AML-193 (cell line): ENCODE measurements at regions not wholly inside any gene's neighbourhood (a gene's known extent, or its start where the extent isn't known, plus 50 kb on each side); places are given as distances from the start of the nearest gene placed in this dataset.

Experiments
- DNase-seq, 2 experiments: peaks; one replicate each; lab custom pipeline; 2025; lab: John Stamatoyannopoulos, UW

DNA sequence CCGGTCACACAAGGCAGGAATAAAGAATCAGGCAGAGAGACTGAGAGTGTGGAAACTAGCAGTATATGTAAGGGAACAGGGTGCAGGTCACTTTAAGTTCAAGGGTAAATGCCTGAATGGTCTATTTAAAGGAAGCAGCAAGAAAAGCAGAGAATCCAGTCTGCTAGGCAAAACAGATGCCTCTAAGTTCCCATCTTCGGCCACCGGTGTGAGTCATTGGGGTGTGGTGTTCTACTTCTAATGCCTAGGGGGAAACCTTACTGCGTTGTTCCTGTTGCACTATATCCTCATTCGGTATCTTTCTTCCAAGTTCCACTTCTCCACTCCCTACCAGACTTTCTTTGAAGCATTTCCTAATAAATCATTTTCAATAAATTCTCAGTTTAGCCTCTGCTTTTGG, 259.9 kb downstream of the HHIPL2 start:
- no peak for DNase-seq

DNA sequence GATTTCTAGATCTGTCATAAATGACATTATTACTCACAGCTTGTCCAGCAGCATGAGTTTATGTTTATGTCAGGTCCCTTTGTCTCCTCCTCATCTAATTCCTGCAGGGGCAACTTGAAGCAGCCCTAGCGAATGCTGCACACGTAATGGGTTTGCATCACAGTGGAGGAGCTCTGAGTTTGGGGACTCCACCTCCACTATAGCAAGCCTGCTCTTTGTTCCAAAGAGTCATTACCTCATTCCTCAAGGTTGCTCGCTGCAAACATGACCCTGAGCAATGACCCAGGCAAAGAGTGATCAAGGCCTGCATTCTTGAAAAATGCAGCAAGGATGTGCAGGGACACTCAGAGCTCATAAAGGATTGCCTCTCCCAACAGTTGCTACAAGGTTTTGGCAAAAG, 261.9 kb downstream of the HHIPL2 start:
- no peak for DNase-seq

DNA sequence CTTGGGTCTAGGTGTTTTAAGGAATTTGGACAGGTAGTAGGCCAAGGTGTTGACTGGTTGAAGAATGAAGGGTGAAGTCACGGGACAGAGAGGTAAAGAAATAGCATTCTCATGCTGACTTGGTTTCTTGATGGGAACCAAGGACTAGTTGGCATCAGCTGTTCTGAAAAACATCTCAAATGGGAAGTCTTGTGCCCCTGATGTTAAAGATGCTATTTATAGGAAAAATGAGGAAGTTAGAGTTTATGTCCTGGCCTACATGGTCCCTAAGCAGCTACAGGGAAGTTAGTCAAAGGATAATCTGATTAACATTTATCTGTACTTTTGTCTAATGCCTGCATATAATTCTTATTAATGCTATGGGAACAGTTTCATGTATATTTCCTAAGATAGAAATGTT, 262.4 kb downstream of the HHIPL2 start:
- DNase-seq = no peak

DNA sequence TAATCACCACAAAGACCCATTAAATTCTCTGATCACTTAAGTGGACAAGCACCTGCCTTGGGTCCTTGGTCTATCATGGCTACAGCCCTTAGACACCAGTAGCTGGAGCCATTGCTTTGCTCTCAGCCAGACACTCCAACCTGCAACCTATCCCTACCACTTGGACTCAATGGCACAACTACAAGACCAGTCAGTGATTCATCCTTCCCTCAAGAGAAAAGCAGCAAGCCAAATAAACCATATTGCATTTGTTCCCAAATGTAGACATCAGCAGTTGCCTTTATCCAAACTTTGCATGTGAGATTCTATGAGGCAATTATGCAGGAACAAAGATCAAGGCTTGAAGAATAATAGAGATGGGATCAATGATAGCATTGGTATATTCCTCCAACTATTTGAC, 263.4 kb downstream of the HHIPL2 start:
- DNase-seq = no peak

DNA sequence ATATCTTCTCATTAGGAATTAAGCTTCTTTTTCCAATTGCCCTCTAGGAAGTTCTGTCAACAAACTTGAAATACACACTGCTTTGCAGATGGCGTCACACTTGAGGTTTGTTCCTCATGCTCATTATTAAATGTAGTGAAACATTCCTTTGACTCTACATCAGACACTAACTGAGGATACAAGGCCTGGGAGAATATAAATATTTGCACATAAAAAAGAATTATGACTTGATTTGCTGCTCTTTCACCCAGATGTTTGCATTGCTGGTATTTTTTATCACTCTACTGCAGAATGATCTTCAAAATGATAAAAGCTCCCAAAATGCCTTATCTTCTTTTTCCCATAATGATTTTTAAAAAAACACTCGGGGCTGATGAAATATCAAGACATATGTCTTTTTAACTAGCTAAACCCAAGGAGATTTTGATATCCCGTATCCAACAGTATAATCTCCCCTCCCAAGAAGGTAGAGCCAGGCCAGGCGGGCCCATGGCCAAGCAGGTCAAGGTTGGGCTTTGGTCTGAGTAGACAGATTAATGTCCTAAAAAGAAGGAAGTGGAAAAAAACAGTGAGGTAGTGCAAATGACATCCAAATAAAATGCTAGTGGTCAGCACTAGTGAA, 264.6 kb downstream of the HHIPL2 start:
- DNase-seq = no peak

DNA sequence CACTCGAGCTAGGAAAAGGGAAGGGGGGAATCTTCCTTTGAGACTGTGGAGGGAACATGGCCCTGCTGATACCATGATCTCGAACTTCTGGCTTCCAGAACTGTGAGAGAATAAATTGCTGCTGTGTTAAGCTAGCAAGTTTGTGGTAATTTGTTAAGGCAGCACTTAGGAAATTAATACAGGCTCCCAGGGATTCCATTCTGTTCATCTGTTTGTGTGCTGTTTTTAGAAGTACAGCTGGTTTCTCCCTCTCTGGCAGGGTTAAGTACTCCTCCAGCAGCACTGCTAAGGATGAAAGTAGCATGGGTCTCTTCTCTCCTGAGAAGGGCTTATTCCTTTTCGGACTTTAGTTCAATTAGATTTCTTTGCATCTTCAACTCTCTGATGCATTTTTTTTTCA, 268.3 kb downstream of the HHIPL2 start:
- DNase-seq = no peak

DNA sequence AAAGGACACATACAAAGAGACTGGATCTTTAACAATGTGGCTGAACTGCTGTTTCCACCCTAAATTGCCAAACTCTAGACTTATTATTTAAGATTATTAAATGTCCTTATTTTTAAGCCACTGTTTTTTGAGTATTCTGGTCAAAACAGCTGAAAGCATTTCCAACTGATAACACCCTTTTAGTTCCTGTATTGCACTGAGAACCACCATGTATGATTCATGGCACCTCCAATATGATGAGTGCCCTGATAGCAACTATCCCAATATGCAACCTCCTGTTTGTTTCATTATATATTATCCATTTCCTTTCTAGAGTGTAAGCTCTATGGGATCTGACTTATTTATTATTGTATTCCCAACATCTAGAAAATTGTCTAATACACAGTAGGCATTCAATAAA, 269.4 kb downstream of the HHIPL2 start:
- no peak for DNase-seq

DNA sequence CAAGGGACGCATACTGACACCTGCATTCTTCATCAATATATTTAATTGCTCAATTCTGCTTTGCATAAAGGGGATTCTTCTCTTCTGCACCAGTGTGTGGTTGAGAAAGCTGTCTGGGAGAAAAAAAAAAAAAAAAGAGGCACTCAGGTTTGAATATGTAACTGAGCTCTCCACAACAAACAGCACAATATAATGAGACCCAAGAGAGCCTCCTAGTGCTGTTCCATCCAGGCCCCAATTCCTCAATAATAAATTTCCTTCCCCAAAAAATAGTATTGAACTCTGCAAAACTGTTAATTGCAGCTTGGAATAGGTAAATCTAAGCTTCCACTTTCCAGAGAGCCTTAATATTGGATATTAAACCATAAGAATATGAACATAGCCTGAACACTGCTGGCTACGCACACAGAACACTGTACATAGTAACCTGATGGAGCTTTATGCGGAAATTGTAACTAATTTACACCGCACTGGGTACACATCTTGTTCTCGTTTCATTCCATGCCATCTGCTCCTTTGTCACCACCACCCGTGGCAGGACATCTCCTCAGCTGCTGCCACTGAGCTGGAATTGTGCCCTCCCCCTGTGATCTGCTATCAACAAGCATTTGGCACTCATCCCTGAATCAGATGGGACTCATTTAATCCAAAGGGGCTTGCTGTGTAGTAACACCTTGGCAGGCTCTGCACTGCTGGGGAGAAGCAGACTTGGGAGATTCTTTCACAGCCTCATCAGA, 272.0 kb downstream of the HHIPL2 start:
- DNase-seq = no peak

DNA sequence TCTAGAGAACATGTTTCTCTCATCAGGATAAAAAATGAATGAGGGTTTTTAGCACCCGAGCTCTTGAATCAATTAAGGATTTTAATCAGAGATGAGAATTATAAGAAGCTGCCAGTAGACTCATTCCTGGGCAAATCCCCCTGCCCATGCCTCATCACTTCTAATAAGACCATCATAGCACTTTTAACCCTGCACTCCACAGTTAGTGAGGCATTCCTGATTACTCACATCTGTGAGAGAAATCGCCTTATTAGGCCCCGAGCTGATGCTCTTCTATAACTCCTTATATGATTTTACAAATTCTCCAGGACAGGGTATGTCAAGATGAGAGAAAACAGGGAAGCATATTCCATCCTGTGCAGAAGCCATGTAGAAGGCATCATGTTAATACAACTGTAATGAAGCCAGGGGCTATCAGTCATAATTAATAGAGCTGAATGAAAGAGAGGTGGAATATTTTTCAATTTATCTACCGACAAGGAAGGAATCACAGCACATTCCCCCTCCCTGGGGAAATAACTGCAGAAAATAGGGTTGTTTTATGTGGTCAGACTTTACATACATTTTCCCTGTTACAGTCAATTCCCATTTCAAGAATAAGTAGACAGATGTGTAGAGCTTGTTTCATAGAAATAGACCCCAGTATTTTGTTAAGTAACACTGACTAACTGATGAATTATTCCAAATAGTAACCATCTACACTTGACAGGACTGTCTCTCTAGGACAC, 272.7 kb downstream of the HHIPL2 start:
- DNase-seq = no peak

DNA sequence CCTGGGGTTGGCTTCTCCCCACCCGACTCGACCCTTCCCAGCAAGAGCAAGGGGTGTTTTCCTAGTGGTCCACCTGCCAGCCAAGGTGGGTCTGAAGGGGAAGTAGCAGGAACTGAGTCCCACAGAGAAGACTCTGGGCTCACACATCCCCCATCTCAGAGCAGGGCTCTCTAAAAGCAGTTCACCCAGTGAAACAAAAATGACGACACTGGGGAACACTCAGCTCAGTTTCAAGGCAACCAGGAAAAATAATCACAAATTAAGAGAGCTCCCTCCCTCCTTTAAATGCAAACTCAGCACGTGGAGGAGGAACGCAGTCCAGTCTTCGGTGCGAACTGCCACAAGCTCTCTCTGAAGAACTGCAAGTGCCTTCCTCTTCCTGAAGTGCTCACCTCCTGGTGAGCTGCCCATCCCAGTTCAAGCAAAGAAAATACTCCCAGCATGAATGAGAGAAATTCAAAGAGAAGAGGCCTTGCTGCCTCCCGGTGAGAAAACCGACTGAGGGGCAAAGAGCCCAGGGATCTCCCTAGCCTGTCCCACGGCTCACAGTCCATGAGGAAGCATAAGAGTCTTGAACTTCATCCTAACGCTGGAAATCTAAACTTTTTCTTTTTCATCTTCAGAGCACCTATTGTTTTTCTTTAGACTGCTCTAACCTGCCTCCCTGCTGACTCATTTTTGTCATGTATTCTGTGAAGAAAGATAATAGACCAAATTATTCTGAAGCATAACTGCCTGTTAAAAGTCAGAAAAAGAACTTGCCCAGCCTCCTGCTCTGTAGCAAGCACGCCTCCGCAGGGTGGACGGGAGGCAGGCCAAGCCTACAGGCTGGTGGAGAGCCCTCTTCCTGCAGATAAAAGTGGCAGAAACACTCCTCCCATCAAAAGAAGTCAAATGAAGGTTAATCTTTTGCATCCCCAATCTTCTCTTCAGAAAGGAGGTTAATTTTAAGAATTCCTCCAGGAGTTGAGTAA, 281.4 kb downstream of the HHIPL2 start:
- no peak for DNase-seq

DNA sequence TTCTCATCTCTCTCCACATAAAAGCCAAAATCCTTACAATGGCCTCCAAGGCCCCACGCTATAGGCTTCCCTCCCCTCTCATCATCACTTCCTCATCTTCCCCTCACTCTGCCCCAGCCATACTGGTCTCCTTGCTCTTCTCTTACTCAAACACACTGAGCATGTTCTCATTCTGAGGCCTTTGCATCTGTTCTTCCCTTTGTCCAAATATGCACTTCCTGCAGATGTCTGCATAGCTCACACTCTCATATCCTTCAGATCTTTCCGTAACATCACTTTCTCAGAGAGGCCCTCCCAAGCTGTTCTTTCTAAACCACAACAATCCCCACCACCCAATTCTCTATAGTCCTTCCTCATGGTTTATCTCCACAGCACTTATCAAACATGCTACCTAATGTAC, 284.1 kb downstream of the HHIPL2 start:
- no peak for DNase-seq

DNA sequence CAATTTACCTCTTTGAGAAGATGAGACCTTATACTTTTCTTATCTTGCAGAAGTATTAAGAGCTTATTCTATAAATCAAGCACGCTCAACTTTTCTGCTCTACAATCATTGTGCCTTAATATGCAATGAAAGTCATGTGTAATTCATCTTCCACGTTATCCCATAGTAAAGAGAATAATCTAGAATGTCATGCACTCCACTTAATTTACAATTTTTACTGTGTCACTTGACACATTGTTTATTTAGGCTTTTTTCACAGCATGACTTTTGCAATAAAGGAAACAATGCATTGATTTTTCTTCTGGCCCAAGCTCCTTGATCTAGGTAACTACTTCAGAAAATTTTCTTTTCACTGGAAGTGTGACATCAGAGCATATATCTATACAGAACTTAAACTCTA, 290.9 kb downstream of the HHIPL2 start:
- DNase-seq = no peak

DNA sequence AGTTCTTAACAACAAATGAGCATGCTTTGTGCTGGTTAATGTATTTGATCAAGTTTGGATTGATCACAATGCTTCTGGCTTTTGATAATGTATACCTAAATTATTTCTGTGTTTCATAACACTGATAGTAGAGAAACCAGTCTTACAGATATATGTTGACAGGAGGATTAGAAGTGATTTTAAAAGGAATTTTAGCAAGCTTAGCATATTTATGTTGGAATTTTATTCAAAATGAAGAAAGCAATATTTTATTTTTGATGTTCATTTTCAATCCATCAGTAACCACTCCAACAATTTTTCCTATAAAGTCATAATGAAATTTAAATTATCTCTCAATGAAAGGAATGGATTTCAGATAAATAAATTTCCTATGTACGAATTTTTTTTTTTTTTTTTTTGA, 291.8 kb downstream of the HHIPL2 start:
- no peak for DNase-seq

DNA sequence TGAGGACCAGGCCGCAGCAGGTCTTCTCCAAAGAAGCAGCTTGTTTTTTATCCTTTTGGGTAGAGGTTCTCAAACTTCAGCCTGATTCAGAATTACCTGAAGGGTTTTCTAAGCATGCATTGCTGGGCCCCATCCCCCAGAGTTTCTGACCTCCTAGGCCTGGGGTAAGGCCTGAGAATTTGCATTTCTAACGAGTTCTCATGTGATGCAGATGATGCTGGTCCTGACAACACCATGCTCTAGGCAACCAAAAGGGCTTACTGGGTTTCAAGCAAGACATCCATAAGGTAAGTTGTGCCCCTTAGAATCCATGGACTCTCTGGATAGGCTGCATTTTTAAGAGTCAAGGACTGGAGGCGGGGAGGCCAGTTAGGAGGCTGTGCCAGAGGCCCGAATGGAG, 295.1 kb downstream of the HHIPL2 start:
- no peak for DNase-seq

DNA sequence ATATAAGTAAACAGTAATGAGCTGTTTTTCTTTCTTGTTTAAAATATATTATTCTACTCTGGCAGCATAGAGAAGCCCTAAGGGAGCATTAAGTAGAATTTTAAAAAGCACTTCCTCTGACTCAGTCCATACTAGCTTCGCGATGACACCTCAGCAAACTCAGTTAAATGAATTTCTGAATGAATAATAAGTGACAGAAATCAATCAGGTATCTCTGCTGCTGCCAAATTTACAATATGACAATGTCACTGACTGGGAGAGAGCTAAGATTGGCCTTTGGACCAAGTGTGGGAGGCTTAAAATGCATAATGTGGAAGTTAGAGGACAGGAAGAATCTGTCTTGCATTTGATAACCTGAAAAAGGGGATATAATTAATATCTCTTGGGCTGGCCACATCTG, 296.1 kb downstream of the HHIPL2 start:
- no peak for DNase-seq

DNA sequence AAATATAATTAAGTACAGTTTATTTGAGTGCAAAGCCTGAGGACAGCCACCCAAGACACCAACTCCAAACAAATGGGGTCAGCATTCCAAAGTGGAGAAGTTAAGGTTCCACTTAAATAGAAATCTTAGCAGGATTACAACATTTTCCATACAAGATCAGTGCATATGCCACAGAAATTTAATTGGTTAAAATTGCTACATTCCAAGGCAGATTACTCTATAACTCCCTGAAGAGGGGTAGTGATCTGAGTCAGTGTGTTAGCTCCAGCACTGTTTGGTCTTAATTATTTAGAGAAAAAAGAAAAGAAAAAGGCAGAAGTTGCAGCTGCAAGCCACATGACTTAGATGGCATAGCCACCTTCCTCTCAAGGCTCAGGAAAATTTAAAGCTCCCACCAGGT, 297.5 kb downstream of the HHIPL2 start:
- DNase-seq = no peak

DNA sequence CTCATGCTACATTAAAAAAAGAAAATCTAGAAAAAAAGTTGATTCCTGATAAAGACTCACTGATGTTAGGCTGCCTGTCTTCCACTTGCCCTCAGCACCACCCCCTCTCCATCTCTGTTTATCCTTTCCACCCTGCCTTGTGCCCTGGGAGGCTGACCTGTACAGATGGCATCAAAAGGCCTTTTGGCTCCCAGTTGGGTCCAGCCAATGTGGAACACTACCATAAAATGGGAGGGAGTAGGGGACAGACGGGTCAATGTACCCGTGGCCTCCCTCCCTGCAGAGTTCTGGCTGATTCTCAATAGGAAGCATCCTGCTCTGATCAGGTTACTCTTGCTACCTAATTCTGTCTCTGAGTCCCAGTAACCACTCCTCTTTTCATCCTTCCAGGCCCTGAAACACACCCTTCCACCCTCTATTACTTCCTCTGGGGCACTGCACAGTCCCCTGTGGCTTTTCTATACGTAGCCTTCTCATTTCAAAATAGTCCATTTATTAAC, 300.0 kb downstream of the HHIPL2 start:
- no peak for DNase-seq

DNA sequence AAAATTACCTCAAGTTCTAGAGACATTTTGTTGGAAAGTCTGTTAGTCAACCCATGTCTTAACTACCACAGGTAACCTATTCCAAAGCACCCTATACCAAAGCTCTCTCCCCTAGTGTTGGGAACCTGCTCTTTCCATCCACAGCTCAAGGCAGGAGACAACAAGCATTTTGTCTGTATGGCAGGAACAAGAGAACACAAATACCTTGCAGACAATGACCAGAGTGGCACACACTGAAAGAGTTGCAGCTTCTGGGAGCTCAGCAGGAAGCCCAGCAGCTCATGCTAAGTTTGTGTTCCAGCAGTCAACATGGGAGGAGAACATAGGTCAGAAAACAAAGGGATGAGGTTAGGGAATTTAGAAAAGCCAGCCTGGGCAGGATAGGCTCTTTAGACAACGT, 300.8 kb downstream of the HHIPL2 start:
- DNase-seq = no peak

DNA sequence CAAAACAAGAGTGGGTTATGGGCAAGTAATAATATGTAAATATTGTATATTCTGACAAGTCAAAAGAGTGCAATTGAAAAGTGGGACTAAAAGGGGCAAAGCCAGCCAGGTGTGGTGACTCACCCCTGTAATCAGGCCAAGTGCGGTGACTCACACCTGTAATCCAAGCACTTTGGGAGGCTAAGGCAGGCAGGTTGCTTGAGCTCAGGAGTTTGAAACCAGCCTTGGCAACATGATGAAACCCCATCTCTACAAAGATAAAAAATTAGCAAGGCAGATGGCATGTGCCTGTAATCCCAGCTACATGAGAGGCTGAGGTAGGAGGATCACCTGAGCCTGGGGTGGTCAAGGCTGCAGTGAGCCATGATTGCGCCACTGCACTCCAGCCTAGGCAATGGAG, 304.0 kb downstream of the HHIPL2 start:
- no peak for DNase-seq

DNA sequence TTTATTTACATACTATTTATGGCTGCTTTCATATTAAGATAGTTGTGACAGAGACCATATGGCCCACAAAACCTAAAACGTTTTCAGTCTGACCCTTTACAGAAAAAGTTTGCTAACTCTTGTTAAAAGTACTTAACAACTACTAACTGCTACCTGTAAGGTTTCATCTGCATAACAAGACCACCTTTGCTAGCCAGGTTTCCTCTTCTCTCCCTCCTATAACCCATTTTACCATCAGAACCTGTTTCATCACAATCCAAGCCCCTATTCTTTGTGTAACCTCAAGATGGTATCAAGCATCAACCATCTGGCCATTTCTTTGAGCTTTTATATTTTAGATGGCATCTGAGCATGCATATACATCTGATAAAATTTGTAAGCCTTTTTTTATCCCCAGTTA, 305.4 kb downstream of the HHIPL2 start:
- no peak for DNase-seq

DNA sequence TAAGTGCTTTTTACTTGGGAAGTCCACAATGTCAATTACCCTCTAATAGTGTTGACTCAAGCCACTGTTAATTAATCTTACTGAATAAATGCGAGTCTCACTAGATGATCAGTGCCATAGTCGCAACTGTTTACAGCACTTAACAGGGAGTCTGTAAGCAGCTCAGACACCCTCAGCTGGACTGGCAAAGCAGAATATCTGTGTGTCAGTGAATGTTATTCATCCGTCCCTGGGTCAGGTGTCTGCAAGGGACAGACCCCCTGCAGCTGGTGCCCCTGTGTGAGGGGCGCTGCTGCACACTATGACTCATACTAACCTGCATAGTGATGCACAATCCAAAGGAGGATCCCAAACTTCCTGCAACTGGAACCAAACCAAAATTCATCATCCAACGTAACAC, 306.5 kb downstream of the HHIPL2 start:
- no peak for DNase-seq

DNA sequence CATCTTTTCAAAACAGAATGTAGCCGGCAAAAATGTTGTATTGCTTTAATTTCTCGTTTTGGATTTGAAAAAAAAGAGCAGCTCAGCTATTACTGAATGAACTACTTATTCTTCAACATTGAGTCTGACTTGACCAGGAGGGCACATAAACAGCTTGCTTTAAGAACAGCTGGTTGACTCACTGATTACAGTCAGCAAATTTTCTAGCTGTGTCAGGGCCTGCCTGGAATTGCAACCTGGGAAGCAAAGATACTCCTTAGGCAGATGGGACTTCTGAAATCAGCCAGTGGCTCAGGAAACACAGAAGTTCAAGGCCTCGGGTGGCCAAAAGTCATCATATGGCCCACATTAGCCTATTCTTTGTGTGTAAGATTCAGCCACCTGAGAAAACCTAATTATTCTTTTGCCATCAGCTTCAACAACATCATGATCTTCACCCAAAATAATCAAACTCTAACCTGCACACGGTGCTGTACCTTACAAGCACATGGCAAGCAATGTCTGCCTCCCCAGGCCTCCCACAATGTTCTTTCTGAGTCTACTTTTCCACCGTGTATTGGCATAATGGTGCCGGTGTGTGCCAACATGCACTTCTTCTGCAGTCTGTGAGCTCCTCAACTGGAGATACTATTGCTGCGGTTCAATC, 307.2 kb downstream of the HHIPL2 start:
- DNase-seq = no peak
